Tibial nerve (tissue), 4 donors: ENCODE measurements at regions not wholly inside any gene's neighbourhood (a gene's known extent, or its start where the extent isn't known, plus 50 kb on each side); places are given as distances from the start of the nearest gene placed in this dataset.

ENCODE experiments used
- DNase-seq, 2 donors: peaks; one replicate each; pipeline ENCODE4 v3.0.0-alpha.2; 2019; ENCODE audit warnings: low spot score in 2 of 2
- H3K27ac ChIP-seq, 4 donors: fragments of 200-600 bp; sonication (generic) in 3 of 4; one replicate each; pipeline ENCODE4 v1.5.1; 2017 to 2019; ENCODE audit warnings: mild to moderate bottlenecking in 1 of 4
- H3K27me3 ChIP-seq, 2 donors: fragments of 200-600 bp; sonication (generic) in 1 of 2; one replicate each; pipeline versions ENCODE4 v1.5.1 to v1.6.0; 2017 to 2019
- H3K36me3 ChIP-seq, 3 donors: fragments of 200-600 bp; sonication (generic); one replicate each; pipeline ENCODE4 v1.5.1; 2018 to 2019
- H3K4me1 ChIP-seq, 4 donors: fragments of 200-600 bp; sonication (generic) in 3 of 4; one replicate each; pipeline ENCODE4 v1.5.1; 2017 to 2019
- H3K4me3 ChIP-seq, 4 donors: fragments of 200-600 bp; sonication (generic) in 3 of 4; one replicate each; pipeline ENCODE4 v1.5.1; 2017 to 2019; ENCODE audit warnings: mild to moderate bottlenecking in 1 of 4, moderate library complexity in 1 of 4
- H3K9me3 ChIP-seq, 4 donors: fragments of 200-600 bp; sonication (generic) in 3 of 4; one replicate each; pipeline ENCODE4 v1.5.1; 2017 to 2019
- CTCF ChIP-seq, 5 experiments: fragments of 200-600 bp in 3 of 5; fragments of 450-650 bp in 2 of 5; sonication (generic) in 3 of 5; IDR thresholded peaks; one replicate each; pipeline ENCODE4 v1.5.1; 2016 to 2019; ENCODE audit warnings: antibody characterized with exemption in 5 of 5, mild to moderate bottlenecking in 3 of 5, moderate library complexity in 2 of 5
- EP300 ChIP-seq, 2 donors: sonication (generic); formaldehyde crosslinking; IDR thresholded peaks; one replicate each; pipeline ENCODE4 v1.6.1; 2017; ENCODE audit warnings: antibody characterized with exemption in 2 of 2, mild to moderate bottlenecking in 1 of 2
- POLR2A ChIP-seq, 2 donors: fragments of 450-650 bp; IDR thresholded peaks; one replicate each; pipeline ENCODE4 v1.6.1; 2017; ENCODE audit warnings: antibody characterized with exemption in 2 of 2, mild to moderate bottlenecking in 2 of 2, moderate library complexity in 2 of 2
- WGBS, 2 donors: methylation state at CpG; one replicate each; pipeline ENCODE4 v1.1.5; 2018; 5-methylcytosine and 5-hydroxymethylcytosine counted together

GRCh38 chr2:107187870-107188269, 301.9 kb upstream of the ST6GAL2 start:
- H3K4me1 ChIP-seq: no peaks in the 10 kb centered on the region
- no peak overlapping the region for H3K4me3 ChIP-seq
- H3K27me3 ChIP-seq: no peaks in the 10 kb centered on the region
- H3K9me3 ChIP-seq: no peaks in the 10 kb centered on the region
- no peaks in the 10 kb centered on the region for H3K36me3 ChIP-seq
- TF ChIP-seq CTCF (IDR thresholded peaks at IDR 0.05) (no peak), EP300 (IDR thresholded peaks at IDR 0.05) (no peak), POLR2A (IDR thresholded peaks at IDR 0.05) (no peak)
- no peak for DNase-seq
- WGBS, 2 donors: 87 to 94% methylated on average over 3 of the region's 3 CpGs
- H3K27ac ChIP-seq: no peak overlapping the region

- no peak overlapping the region for H3K27ac ChIP-seq
- TF ChIP-seq EP300 (IDR thresholded peaks at IDR 0.05) (no peak), POLR2A (IDR thresholded peaks at IDR 0.05) (no peak), CTCF (IDR thresholded peaks at IDR 0.05) (no peak)
- DNase-seq: no peak
- WGBS, 2 donors: 79 to 92% methylated on average over 3 of the region's 3 CpGs
- no peaks in the 10 kb centered on the region for H3K36me3 ChIP-seq
- no peak overlapping the region for H3K4me3 ChIP-seq
- H3K9me3 ChIP-seq: no peaks in the 10 kb centered on the region
- no peaks in the 10 kb centered on the region for H3K27me3 ChIP-seq
- H3K4me1 ChIP-seq: no peaks in the 10 kb centered on the region
Measured at GRCh38 chr2:107195631-107196030, 309.7 kb upstream of the ST6GAL2 start.

- no peak overlapping the region for H3K27ac ChIP-seq
- DNase-seq: no peak
- H3K9me3 ChIP-seq: no peaks in the 10 kb centered on the region
- no peaks in the 10 kb centered on the region for H3K36me3 ChIP-seq
- H3K4me1 ChIP-seq: no peaks in the 10 kb centered on the region
- no peak for TF ChIP-seq EP300 (IDR thresholded peaks at IDR 0.05)
- no peak for TF ChIP-seq CTCF (IDR thresholded peaks at IDR 0.05)
- TF ChIP-seq POLR2A (IDR thresholded peaks at IDR 0.05): no peak
- no peak overlapping the region for H3K4me3 ChIP-seq
- 76 to 87% methylated on average over 5 of the region's 5 CpGs for WGBS, 2 donors
- H3K27me3 ChIP-seq: no peaks in the 10 kb centered on the region
Measured at GRCh38 chr2:107197594-107198294, 311.8 kb upstream of the ST6GAL2 start.

GRCh38 chr2:107202962-107203591, 317.1 kb upstream of the ST6GAL2 start:
- no peak for TF ChIP-seq POLR2A (IDR thresholded peaks at IDR 0.05)
- no peak for TF ChIP-seq CTCF (IDR thresholded peaks at IDR 0.05)
- no peak overlapping the region for H3K27ac ChIP-seq
- H3K4me3 ChIP-seq: no peak overlapping the region
- H3K36me3 ChIP-seq: no peaks in the 10 kb centered on the region
- H3K27me3 ChIP-seq: no peaks in the 10 kb centered on the region
- no peaks in the 10 kb centered on the region for H3K4me1 ChIP-seq
- no peaks in the 10 kb centered on the region for H3K9me3 ChIP-seq
- 43 to 44% methylated on average over 2 of the region's 2 CpGs for WGBS, 2 donors
- no peak for DNase-seq
